SK-N-SH (cell line): ENCODE measurements at regions not wholly inside any gene's neighbourhood (a gene's known extent, or its start where the extent isn't known, plus 50 kb on each side); places are given as distances from the start of the nearest gene placed in this dataset.

ENCODE experiments used
- CHD2 ChIP-seq: fragments of 150-350 bp; IDR thresholded peaks from 2 replicates; pipeline ENCODE4 v1.6.1; 2018; ENCODE audit warnings: low read length; ENCODE audit not compliant: partially characterized antibody
- CTCF ChIP-seq: fragments of 200-600 bp; sonication (generic); IDR thresholded peaks from 2 replicates; pipeline ENCODE4 v1.6.1; 2017; ENCODE audit warnings: antibody characterized with exemption, mild to moderate bottlenecking, moderate library complexity
- JUND ChIP-seq: IDR thresholded peaks from 2 replicates; pipeline ENCODE4 v1.4.0; 2012
- REST ChIP-seq: IDR thresholded peaks from 2 replicates; pipeline ENCODE4 v1.6.1; 2012; ENCODE audit warnings: mild to moderate bottlenecking, low read depth, low read length, moderate library complexity

GRCh38 chr7:106392144-106392543, 107.4 kb upstream of the NAMPT start:
- TF ChIP-seq JUND (no peak), CTCF (no peak), REST (no peak), CHD2 (no peak)
